ENCODE measurements at regions not wholly inside any gene's neighbourhood (a gene's known extent, or its start where the extent isn't known, plus 50 kb on each side); places are given as distances from the start of the nearest gene placed in this dataset.
"Not testable (repeated sequence)": the region's sequence is repeated elsewhere in the genome, so short reads cannot be mapped to it uniquely, and the experiment has no call there.

DNA sequence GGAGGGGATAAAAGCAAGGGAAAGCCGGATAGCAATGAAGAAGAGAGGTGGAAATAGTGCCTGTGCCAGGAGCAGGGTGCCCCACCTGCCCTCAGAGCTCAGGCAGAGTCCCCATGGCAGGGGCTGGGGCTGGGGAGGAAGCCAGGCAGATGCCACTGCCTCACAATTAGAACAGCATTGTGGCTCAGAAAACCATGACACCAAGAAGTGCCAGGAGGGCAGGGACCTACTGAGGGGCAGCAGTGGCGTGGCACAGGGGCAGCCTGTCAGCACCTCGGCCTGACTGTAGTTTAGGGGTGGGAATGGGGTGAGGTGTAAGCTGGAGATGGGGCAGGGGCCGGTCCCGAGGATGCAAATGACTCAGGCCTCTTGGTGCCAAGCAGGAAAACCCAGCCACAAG lies 532.1 kb upstream of the B3GAT1 start:
- DNase-seq (ENCODE audit: low read depth in 2 of 2), result no peak

DNA sequence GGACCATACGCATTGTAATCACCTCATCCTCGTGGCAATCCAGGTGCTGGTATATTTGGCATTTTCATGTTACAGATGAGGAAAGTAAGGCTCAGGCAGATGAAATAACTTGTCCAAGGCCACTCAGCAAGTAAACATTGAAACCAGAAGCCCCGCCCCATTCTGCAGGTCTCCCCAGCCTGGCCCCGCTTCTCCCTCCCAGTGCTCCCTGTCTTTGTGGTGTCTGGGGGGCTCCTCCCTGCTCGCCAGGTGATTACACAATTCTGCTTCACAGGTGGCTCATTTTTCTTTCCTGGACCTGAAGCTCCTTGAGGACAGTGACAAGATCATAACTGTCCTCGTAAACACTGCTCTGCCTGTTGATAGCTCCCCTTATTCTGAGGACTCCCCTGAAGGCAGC lies 531.5 kb upstream of the B3GAT1 start:
- DNase-seq (ENCODE audit: low read depth in 2 of 2), result no peak

DNA sequence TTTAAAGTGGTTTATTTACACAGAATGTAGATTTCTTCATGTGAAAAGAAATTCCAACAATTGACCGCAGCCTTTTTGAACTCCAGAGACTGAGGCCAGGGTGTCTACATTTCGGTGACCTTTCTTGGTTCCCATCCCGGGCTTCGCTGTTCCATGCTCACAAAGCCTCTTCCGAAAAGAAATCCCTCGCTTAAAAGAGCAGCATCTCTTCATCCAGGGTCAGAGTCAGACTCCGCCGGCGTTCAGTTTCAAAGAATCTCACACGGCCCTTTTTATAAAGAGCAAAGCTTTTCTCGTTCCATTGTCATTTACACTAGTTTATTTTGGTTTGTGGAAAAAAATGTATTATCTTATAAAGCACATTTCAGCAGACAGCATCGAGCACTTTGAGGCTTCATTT lies 530.6 kb upstream of the B3GAT1 start:
- DNase-seq (ENCODE audit: low read depth in 2 of 2), result no peak

DNA sequence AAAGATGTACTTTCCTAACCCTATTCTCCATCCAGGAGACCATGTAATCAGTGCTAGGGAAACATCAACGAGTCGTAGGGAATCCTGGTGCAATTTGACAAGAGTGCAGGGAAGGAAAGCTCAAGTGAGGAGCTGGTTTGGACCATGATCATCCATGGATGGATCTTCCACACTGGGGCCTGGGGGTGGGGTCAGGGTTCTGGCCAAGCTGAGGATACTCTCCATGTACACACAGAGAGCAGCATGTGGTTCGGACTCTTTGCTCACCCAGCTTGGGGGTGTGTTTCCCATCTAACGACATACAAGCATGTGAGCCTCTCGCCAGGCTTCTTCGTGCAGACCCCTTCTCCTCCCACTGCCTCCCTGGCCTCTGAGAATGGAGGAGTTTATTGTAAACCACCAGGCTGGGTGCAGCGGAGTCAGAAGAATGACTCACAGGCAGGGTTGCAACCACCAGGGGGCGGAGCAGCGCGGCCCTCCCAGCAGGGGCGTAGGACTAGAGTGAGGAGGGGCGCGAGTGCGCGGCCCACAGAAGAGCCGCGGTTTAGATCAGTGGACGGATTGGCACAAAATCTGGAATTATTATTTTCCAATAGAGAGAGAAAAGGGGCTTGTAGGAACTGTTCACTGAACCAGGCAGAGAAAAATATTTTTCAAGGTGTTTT lies 530.0 kb upstream of the B3GAT1 start:
- DNase-seq (ENCODE audit: low read depth in 2 of 2), result not testable (repeated sequence)

DNA sequence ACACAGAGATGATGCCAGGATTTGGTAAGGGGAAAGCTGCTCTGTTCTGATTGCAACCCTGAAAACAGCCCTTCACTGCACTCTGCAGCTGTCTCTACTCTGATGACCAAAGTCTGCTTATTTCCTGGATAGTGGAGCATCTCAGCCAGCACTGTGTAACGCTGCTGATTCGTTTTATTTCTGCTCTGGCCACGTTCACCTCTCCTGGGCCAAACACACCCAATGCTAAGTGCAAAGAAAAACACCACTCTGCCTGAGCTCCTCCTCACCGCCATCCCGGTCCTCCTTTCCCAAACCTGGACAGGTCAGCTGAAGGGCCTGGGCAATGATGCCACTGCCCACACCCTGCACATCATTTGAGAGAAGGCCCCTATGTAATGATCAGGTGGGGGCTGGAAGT lies 529.3 kb upstream of the B3GAT1 start:
- no peak for DNase-seq (ENCODE audit: low read depth in 2 of 2)

DNA sequence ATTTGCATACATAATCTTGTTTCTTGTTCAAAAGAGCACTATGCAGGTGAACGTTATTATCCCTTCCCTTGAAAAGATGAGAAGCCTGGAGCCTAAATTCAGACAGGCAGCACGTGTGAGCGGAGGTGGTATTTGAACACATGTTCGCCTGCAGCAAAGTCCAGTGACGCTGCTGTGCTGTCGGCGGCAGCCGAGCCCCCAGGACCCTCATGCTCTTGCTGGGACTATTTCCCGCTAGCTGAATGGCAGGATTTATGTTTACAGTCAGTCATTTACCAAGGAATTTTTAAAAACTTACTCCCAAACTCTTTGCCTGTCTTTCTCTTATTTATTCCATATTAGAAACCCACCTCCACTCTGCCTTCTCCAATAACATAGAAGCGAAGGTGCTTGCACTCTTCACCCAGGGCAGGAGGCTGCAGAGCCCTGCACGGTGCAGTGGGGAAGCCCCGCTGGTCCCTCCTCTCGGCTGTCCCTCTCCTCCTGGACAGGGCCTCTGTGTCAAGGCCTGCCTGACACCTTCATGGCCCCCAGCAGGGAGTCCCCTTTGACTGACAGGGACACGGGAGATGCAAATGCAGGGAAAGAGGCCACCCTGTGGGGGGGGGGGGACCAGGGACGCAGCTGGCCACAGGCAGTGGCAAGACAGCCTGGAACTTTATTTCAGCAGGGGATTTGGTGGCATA lies 528.5 kb upstream of the B3GAT1 start:
- DNase-seq (ENCODE audit: low read depth in 2 of 2), result no peak

DNA sequence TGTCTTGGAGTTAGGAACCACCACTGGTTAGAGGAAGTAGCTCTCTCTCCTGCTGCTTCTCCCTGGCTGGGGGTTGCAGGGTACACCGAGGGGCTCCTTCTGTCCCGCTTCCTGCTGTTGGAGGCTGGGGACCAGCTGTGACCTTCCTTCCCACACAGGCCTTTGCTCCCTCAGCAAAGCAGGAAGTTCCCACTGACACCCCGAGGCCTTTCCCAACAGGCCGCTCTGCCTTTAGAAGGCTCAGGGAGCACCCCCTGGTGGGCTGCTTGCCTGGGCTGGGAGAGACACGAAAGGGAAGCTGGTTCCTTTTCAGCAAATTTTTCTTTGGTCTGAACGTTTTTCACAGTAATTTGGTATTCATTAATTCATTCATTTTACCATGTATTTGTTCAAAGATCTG lies 527.9 kb upstream of the B3GAT1 start:
- no peak for DNase-seq (ENCODE audit: low read depth in 2 of 2)

DNA sequence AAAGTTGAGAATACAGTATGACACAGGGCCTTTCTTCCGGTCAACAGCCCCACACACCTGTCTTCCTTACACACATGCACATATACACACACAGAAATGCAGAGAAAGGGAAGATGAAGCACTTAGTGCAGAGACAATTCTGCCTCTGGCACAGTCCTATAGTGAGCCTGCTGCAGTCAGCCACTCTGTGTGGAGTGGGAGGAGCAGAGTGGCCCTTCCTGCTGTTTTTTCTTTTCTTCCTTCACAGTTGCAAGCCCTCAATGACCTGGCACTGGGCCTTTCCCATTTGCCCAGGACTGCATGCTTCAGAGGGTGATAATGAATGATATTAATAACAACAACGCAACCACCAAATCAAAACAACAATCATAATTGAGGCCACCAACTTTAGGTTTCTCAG lies 527.0 kb upstream of the B3GAT1 start:
- DNase-seq (ENCODE audit: low read depth in 2 of 2), result no peak

DNA sequence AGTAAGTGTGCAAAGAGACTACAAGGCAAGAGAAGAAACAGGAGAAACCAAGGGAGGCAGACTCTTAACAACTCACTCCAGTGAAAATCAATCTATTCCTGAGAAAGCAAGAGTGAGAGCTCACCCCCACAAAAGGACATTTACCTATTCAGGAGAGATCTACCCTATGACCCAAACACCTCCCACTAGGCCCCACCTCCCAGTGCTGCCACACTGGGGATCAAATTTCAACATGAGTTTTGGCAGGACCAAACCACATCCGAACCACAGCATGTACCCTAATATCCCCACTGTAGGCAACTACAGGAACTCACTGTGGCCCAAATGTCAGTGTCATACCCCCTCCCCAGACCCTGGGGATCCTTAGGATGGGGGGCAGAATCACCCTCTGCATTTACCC lies 526.2 kb upstream of the B3GAT1 start:
- no peak for DNase-seq (ENCODE audit: low read depth in 2 of 2)

DNA sequence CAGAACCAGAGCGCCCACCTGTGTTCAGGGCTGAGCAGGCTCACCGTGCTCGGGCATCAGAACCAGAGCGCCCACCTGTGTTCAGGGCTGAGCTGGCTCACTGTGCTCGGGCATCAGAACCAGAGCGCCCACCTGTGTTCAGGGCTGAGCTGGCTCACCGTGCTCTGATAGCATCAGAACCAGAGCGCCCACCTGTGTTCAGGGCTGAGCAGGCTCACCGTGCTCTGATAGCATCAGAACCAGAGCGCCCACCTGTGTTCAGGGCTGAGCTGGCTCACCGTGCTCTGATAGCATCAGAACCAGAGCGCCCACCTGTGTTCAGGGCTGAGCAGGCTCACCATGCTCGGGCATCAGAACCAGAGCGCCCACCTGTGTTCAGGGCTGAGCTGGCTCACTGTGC lies 525.2 kb upstream of the B3GAT1 start:
- DNase-seq (ENCODE audit: low read depth in 2 of 2), result not testable (repeated sequence)

DNA sequence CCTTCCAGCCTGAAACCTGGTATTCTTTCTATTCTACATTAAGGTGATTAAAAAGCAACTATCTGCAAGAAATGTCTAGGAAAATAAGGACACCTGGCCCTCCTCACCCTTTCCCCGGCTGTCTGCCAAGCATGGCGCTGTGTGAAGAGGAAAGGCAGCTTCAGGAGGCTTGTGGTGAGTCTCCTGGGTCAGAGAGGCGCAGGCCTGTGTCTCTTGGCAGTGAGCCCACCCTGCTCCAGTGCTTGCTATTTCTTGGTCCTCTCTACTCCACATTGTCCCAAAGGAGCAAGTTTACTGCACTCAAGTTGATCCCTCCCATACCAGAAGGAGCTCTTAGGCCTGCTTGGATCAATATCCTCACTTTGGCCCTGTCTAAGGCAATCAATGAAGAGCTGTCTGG lies 520.7 kb upstream of the B3GAT1 start:
- DNase-seq (ENCODE audit: low read depth in 2 of 2), result no peak

DNA sequence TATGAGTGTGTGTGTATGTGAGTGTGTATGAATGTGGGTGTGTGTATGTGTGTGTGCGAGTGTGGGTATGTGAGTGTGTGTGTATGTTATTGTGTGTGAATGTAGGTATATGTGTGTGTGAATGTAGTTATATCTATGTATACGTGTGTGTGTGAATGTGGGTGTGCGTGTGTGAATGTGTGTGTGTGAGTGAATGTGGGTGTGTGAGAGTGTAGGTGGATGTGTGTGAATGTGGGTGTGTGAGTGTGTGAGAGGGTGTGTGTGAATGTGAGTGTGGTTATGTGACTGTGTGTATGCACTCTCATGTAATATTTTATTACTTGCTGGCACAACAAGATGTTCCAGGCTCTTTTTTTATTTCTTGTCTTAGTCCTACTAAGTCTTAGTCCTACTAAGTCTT lies 513.4 kb upstream of the B3GAT1 start:
- no peak for DNase-seq (ENCODE audit: low read depth in 2 of 2)

DNA sequence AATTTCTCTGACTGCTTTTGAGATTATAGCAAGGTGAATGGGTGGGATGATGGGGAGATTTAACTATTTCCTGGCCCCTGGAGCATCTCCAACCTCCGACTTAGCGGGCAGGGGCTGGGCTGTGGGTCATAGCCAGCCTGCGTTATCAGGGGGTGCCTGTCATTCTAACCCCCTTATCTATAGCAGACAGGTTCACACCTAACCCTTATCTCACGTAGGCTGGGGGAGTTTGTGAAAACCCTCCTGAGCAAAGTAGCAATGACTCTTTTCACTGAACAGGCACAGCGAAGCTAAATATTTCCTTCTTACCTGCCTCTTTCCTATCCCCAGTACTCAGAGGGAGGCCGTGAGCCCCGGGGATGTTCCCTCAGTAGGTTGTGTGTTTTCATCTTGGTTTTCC lies 511.4 kb upstream of the B3GAT1 start:
- DNase-seq (ENCODE audit: low read depth in 2 of 2), result no peak

DNA sequence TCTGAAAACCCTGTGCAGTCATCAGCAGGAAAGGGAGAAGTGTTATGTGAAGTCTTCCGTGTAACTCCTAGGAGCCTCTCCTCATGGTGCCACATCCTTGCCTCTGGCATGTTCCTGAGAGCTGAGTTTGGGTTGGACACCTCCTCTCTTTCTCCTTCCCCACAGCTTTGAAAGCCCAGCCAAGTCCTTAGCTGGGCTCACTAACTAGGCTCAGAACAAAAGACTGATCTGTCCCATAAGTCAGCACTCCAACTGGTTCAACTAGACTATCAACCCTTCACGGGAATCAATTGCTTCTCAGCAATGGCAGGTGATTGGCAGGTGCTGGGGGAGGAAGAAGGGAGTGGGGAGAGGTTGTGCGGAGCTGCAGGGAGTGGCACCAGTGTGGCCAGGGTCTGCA lies 509.9 kb upstream of the B3GAT1 start:
- DNase-seq (ENCODE audit: low read depth in 2 of 2), result no peak

DNA sequence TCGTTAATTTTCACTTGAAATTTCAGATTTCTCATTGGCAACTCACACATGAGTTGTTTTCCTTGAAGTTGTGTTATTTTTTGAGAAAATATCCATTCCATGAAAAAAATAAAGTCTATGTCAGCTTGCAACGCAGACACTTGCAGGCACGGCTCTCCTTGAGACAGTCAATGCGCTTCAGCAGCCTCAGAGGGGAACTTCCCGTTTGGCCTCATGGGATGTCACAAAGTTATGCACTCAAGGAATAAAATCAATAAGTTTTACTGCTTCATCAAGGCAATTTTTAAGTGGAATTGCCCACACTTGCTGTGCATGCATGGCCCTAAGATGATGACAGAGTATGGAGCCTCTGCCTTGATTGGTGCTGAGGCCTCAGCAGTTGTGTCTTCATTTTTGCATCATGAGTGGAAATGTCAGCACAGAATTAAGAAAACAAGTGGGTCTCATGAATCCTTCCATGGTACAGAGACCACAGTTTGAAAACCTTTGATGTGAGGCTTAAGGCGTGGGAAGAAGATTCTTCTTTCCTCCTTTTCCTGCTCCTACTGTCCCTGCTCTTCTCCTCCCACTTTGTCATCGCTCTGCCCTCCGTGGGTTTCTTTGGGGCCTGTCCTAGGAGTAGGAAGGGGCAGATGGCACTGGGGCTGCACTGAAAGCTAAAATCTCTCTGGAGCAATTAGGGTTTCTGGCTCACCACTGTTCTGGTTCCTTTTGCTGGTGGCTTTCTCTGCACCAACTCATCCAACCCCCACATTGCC lies 509.0 kb upstream of the B3GAT1 start:
- no peak for DNase-seq (ENCODE audit: low read depth in 2 of 2)

DNA sequence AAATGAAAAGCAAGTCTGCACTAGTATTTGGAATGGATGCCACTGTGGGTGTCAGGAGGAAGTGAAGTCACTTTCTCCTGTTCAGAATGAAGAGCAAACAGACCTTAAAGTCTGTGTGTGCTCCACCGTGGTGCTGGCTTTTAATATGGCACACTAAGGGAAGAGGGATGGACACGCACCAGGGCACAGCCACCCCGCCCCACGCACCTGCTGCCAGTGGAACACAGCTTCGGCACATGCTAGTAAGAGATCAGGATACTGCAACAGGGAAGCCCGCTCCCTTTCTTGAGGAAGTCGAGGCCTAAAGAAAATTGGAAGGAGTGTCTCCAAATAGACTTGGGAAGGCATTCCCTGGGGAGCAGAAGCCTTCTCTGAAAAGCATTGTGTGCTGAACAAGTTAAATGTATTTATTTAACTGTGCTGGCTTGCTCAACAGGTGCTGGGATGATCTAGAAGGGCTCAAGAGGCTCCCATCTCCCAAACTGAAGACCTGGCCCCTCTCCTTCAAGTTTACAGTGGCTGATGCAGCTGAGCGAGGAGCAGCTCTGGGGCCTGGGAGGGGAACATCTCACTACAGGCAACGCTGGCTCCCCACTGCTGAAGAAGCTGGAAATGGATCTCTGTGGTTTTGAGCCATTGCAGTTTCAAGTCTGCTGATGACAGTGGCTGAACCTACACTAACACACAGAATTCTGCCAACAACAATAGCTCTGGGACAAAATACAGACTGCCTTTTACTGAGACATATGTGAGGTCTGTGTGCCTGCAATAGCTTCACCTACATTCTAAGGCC lies 504.6 kb upstream of the B3GAT1 start:
- DNase-seq (ENCODE audit: low read depth in 2 of 2), result no peak

DNA sequence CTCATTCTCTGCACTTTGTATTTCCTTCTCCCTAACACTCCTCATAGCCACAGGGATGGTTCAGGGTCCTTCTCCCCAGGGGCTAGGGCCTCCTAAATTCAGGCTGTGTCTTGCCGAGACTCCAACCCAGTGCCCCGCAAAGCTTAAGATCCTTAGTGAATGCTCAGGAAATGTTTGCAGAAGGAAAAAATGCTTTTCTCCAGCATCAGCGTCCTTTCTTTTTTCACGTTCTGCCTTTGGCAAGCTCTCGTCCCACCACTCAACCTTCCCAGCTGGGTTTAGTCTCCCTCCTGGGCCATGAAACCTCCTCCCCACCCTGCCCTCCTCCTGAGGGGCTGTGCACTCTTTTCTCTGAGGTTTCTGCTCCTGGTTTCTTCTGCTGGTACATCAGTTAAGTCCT lies 503.8 kb upstream of the B3GAT1 start:
- DNase-seq (ENCODE audit: low read depth in 2 of 2), result no peak

DNA sequence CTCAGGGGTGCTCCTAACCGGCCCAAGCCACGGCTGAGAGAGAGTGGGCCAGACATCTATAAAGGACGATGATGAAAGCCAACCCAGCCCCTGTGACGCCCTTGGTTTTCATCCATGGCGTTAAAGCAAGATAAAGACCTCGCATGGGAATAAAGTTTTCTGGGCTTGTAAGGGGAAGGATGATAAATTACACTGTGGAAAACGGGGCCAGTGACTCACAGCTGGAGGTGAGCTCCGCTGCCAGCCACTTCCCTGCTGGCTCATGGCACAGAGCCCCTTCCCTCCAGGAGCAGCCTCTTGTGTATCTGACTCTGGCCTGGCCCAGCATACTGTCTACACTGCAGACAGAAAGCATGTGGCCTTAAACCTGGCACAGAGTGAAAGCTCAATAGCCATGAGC lies 503.2 kb upstream of the B3GAT1 start:
- DNase-seq (ENCODE audit: low read depth in 2 of 2), result no peak

DNA sequence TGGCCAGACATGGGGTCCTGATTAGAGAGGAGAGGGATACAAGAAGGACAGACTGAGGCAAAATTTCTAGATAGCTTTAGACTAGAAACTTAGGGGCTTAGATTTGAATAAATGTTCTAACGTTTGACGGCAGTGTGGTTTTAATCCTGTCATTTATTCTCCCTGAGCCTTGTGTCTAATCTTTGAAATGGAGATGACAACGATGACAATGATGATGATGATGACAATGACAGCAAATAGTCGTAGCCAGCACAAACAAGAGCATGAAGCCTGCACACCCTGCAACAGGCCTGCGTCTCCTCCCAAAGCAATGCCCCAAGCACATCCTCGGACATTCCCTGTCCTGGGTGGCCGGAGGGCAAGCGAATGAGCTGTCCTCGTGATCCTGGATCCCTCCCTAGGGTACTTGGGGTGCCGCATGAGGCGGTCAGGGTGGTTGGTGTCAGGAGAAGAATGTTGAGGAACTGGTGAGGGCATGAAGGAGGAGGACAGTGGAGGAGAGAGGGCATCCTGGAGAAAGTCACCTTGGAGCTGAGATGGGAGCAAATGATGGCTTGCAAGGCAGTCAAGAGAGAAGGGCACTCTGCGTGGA lies 502.1 kb upstream of the B3GAT1 start:
- DNase-seq (ENCODE audit: low read depth in 2 of 2), result no peak

DNA sequence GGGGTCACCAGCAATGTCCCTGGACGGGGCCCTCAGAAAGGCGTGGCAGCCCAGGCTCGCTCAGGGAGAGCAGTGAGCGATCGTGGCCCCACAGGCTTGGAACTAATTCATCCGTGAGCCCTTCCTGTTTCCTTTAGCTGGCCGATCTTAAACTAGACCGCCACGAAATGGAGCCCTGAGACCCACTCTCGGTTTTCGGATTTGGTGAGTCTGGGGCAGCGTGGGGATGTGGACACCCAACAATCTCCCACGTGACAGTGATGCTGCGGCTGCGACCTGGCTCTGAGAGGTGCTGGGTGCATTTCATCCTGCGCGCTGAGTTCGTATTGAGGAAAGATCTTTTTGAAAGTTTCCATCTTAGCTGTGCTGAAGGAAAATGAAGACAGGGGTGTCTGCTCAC lies 501.3 kb upstream of the B3GAT1 start:
- no peak for DNase-seq (ENCODE audit: low read depth in 2 of 2)

DNA sequence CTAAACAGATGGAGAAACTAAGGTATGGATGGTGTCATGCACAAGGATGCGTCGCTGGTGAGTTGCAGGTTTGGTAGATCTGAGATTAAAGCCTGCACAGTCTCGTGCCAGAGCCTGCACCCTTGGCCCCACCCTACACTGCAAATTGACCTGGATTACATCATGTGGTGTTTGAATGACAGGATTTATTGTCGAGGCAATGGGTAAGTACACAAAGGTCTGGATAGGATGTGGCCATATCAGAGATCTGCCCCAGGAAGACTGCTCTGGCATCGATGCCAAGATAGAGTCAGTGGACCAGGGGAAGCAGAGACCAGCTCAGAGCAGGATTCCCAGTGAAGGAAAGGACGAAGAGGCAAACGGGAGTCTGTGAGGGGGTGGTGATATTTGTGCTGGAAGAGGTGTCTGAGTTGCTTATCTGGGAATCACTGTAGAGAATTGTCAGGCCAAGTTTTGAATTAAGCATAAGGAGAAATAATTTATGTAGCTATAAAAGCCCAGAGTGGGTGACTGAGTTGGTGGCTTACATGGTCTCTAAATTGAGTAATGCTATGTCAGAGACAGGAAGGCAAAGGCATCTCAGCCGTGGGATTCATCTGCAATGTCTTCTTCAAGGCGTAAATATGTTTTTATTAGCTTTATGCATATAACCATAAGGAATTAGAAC lies 499.6 kb upstream of the B3GAT1 start:
- no peak for DNase-seq (ENCODE audit: low read depth in 2 of 2)

All from stimulated activated CD8-positive, alpha-beta memory T cell treated with anti-CD3 and anti-CD28 coated beads, Interleukin-2, amount 100 ng/mL, for 1 hour (primary cell).